HG03457 (cell line): ENCODE measurements at regions not wholly inside any gene's neighbourhood (a gene's known extent, or its start where the extent isn't known, plus 50 kb on each side); places are given as distances from the start of the nearest gene placed in this dataset.

Source experiments
- ATAC-seq: cut with Tn5 transposase; IDR thresholded peaks from one replicate; pipeline ENCODE4 v1.9.1; 2021; ENCODE audit warnings: moderate number of reproducible peaks; ENCODE audit not compliant: unreplicated experiment

- no peak for ATAC-seq
Measured at GRCh38 chr5:104266161-104266560, 703.6 kb upstream of the NUDT12 start.

- ATAC-seq, result no peak
Measured at GRCh38 chr5:104265531-104266140, 703.0 kb upstream of the NUDT12 start.

GRCh38 chr5:104247260-104247659 lies 684.7 kb upstream of the NUDT12 start:
- no peak for ATAC-seq

DNA sequence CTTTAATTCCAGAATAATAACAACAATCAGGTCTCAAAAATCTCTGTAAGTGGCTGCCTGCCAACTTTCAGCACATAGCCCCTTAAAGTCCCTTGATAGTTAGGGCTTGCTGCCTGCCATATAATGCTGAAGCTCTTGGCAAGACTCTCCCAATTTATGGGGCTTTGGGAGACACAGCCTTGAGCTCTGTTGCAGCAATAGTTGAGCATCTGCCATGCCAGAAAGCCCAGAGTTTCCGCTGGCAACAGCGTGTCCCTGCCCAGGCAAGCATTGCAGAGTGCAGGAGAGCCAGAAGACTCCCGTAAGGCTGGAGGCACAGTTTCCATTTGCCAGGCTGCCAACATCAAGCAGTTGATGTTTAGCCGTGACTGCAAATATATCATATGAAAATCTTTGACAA lies 678.5 kb upstream of the NUDT12 start:
- no peak for ATAC-seq

DNA sequence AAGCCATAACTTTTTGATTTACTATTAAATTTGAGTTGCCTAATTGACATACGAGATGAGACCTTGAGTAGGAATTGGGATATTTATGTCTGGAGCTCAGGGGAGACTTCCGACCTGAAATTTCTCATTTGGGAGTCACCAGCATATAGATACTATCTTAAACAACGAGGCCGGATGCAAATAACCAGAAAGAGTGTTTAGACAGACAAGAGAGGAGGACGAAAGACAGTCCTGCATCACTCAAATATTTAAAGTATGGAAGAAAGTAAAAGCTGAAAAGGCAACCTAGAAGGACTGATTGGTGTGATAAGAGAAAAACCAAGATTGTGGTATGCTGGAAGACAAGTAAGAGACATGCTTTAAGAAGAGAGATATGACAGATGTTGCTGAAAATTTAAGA lies 675.0 kb upstream of the NUDT12 start:
- ATAC-seq, result no peak

GRCh38 chr5:104223885-104224773 lies 661.5 kb upstream of the NUDT12 start:
- no peak for ATAC-seq

DNA sequence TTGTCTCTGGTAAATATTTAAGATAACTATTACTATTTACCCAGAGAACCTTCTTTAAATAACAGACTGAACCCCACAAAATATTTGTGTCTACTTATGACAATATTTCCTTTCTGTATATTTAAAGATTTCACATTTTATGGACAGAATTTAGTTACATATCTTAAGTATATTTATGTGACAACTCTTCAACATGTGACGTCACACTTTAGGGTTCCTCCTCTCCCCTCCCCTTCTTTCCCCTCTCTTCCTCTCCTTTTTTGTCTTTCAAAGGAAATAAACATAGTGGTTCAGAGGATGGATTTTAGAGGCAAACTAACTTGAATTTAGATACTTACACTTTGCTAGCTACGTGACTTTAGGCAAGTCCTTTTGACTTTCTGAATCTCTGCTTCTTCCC lies 655.6 kb upstream of the NUDT12 start:
- ATAC-seq, result no peak

- ATAC-seq, result no peak
Measured at GRCh38 chr5:104213216-104213615, 650.6 kb upstream of the NUDT12 start.

DNA sequence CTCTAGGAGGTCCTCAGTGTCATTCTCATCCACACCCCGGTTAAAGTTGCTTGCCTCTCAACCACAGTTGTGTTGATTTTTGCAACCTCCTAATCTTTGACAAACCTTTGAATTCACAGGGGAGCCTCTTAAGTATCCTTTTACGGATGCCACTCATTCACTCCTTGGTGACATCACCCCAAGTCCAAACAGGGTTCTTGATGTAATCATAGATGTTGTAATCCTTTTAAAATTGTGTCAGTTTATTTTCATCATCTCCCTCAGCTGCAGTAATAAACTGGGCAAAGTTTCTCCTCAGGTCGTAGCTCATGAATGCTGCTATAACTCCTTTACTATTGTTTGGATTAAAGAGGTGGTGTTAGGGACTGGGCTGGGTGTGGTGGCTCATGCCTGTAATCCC lies 637.2 kb upstream of the NUDT12 start:
- no peak for ATAC-seq

DNA sequence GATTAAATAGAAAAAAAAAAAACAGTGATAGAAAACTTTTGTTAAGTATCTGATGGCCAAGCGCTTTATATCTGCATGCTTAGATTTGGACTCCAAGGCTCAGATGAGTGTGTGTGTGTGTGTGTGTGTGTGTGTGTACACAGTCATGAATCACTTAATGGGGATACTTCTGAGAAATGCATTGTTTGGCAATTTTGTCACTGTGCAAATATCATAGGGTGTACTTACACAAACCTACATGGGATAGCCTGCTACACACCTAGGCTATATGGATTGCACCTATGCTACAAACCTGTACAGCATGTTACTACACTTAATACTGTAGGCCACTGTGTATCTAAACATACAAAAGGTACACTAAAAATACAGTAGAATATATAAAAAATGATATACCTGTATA lies 635.6 kb upstream of the NUDT12 start:
- ATAC-seq, result no peak

DNA sequence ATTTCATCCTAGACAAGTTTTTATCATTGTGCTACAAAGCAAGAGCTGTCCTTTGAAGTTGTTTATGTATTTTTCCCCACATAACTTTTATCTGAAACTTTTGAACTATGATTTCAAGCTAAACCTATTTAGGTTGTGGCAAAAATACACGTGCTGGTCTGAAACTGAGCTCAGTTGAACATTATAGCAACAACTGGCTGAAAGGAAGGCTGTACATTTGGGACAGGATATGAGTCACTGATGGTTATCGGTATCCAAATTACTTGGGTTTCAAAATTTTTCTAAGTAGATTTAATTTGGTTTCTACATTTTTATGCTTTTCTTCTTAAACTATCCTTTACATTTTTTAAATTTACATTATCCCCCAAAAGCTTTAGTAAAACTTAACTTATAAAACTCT lies 627.3 kb upstream of the NUDT12 start:
- ATAC-seq, result no peak

DNA sequence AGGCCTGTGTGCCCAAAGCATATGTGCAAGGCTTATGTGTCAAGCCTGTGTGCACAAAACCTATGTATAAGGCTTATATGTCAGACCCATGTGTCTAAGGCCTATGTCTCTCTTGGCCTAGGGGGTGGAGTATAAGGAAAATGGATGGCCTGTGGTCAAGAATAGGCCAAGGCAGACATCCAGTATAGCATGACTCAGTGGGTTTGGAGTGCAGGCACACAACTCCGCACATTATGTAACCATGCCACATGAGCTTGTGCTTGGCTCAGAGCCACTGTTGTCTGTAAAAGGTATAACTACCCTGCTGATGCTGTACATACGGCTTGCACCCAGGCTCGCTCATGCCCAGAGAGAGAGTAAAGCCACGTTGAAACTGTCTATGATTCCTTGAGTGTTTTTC lies 626.4 kb upstream of the NUDT12 start:
- ATAC-seq, result no peak

DNA sequence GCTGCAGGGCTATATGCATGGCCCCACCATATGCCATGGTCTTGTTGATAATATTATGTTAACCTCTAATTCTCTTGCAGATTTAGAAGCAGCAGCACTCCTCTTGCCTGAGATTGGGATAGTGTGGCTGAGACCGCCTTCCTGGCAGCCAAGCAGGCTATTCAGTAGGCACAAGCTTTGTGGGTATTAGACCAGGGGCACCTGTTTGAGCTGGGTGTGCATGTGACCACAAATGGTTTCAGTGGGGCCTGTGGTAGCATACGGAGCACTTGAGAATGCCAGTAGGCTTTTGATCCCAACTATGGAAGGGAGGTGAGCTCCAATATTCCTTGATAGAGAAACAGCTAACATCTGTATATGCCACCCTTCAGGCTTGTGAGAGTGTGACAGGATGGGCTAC lies 625.1 kb upstream of the NUDT12 start:
- no peak for ATAC-seq

- ATAC-seq, result no peak
Measured at GRCh38 chr5:104186510-104186909, 623.9 kb upstream of the NUDT12 start.

DNA sequence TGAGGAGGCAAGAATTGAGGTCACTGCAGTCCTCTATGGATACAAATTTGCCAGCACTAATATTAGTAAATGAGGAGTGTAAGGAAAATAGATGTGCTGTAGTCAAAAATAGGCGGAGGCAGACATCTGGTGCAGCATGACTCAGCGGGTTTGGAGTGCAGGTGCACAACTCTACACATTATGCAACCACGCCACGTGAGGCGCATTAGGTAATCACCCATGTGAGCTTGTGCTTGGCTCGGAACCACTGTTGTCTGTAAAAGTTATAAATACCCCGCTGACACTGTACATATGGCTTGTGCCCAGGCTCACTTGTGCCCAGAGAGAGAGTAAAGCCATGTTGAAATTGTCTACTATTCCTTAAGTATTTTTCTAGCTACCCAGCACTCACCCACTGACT lies 623.5 kb upstream of the NUDT12 start:
- ATAC-seq, result no peak

DNA sequence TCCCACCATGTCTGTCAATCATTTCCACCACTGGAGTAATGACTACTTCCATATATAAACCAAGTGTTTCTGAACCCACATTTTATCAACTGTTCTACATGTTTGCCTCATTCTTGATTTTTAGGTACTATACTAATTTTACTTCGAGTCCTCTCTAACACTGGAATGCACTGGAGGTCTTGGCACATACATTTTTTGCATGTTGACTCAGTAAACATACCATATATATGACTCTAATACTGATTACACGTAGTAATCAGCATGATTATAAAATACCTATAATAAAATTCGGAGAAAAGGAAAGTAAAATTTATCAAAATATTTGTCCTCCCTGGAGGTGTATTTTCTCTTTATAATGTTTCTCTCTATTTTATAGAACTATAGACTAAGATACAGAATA lies 621.7 kb upstream of the NUDT12 start:
- ATAC-seq, result no peak

GRCh38 chr5:104178829-104179456 lies 616.4 kb upstream of the NUDT12 start:
- no peak for ATAC-seq

GRCh38 chr5:104178066-104178465 lies 615.5 kb upstream of the NUDT12 start:
- ATAC-seq, result no peak

DNA sequence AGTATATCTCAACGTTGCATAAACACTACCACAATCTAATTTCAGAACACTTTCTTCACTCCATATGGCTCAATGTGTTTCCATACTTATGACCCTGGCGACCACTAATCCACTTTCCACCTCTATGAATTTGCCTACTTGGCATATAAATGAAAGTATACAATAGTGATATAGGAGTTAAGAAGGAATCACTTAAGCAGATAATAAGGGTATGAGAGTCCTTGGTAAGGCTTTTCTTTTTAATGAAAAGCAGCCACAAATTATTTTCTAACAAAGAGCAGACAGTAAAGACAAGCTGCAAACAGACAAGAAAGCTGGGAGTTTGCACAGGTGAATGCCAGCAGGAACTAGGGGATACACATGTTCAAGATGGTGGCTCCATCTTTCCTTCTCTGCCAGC lies 615.1 kb upstream of the NUDT12 start:
- no peak for ATAC-seq

DNA sequence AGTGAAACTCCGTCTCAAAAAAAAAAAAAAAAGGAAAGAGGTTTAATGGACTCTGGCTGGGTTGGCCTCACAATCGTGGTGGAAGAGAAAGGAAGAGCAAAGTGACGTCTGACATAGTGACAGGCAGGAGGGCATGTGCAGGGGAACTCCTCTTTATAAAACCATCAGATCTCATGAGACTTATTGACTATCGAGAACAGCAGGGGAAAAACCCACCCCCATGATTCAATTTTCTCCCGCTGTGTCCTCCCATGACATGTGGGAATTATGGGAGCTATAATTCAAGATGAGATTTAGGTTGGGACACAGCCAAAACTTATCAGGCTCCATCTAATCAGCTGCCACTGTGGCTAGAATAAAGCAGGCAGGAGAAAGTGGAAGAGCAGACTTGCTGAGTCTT lies 610.4 kb upstream of the NUDT12 start:
- no peak for ATAC-seq

DNA sequence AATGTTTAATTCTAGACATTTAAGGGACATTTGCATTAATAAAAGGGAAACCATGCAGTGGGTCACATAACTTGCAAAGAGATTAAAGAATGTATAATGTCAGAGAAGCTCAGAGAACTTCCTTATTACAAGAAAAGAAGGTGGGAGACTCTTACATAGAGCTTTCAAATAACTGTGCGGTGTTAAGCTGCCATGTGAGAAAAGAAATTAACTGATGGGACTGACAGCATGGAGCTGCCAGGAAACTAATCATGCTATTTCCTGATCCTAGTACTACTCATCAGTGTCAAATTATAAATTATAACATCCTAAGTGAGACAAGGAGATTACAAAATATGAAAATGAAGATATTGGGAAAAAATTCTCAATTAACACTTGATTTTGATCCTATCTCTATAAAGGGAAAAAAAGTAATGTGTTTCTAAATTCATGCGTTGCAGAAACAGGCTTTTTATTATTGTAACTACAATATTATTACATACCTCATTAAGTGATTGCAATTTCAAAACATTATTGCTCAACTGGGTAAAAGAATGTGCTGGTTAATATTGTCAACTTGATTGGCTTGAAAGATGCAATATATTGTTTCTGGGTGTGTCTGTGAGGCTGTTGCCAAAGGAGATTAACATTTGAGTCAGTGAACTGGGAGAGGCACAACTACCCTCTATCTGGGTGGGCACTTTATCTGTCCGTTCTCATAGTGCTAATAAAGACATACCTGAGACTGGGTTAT lies 609.5 kb upstream of the NUDT12 start:
- no peak for ATAC-seq
